CD4-positive, alpha-beta T cell treated with Interleukin-17A for 1 hour (primary cell): ENCODE measurements at regions not wholly inside any gene's neighbourhood (a gene's known extent, or its start where the extent isn't known, plus 50 kb on each side); places are given as distances from the start of the nearest gene placed in this dataset.

Experiments used
- DNase-seq: peaks from one replicate; pipeline ENCODE4 v3.0.0-alpha.2; 2020

DNA sequence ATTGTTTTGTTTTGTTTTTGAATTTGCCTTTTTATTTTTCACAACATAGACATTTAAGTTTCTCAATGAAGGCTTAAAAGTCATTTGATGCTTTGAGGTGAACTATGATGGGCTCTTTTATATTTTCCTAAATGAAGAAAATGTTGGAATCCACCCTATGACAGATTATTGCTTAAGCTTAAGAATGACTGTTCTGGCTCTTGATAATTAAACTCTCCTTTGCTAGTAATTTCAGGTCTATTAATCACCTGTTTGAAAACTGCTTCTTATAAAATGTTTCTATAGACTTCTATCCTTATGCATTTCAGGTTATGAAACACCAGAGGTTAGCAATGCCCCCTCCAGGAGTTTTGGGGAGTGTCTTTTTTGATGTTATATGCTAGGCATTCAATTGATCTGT is 424.1 kb upstream of the DYNLRB2 start:
- no peak for DNase-seq

DNA sequence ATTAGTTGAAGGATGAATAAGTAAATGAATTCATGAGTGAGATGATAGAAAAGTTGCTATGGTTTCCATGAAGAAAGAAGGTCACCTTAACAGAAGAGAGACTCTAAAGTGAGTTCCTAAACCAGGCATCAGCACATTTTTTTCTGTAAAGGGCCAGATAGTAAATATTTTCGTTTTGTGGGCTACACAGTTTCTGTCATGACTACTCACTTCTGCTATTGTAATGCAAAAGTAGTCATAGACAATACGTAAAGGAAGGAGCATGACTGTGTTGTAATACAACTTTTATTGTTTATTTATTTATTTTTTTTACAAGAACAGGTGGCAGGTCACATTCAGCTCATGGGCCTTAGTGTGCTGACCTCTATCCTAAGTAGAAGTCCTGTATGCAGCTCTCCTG is 426.1 kb upstream of the DYNLRB2 start:
- DNase-seq, result no peak

GRCh38 chr16:80113873-80114574 is 426.8 kb upstream of the DYNLRB2 start:
- no peak for DNase-seq

DNA sequence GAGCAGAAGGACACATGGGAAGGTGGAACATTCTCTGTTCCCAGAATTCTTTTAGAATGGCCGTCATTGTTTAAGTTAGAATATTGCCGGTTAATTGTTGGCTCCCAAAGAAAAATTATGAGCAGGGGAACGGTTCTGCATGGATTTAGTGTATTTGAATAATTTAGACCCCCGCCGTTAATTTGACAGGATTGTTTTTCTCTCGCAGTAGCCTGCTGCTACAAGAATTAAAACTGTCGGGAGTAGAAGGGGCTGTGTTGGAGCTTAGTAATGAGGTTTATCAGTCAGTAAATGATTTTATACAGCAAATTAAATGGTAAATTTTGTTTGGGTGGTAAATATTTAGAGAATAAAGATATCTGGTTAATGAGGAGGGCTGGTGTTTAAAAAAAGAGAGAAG is 431.2 kb upstream of the DYNLRB2 start:
- no peak for DNase-seq

DNA sequence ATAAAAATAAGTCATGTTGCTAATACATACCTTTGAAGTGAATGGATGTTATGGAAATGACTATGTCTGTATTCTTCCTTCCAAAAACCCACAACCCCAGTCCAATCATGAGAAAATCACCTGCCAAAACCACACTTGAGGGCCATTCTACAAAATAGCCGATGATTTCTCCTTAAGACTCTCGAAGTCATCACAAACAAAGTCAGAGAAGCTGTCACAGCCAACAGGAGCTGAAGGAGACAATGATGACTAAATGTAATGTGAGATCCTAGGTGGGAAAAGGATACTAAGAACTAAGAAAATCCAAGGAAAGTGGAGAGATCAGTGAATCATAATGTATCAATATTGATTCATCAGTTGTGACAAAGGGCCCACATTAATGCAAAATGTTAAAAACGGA is 432.9 kb upstream of the DYNLRB2 start:
- no peak for DNase-seq

DNA sequence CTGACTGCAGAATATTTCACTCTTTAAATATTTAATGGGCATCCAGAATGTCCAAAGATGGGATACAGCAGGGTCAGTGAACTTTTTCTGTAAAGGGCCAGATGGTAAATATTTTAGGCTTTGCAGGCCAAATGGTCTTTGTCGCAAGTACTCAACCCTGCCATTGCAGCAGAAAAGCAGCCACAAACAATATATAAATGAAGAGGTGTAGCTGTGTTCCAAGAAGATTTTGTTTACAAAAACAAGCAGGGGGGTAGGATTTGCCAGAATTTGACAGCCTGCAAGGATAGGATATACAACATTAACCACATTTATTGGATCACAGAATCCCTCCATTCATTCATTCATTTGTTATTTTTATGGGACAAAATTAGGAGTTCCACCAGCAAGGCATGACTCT is 435.0 kb upstream of the DYNLRB2 start:
- DNase-seq, result no peak

DNA sequence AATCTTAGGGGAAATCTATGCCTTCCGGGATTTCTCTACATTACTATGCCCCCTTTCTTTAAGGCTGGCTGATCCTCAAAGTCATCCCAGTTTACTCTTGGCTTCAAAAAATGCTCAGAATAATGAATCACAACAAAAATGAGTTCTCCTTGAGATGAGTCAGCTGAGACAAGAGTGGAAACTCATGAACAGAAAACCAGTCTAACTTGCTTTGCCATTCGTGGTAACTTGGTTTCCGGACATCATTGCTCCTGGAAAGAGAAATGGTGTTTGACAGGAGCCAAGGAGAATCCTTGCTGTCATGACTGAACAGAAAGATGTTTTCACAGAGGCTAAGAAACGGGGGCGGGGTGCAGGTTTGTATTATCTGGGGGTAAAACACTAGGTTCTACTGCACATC is 435.6 kb upstream of the DYNLRB2 start:
- DNase-seq, result no peak

- DNase-seq, result no peak
Observed at GRCh38 chr16:80104401-80104800, 436.4 kb upstream of the DYNLRB2 start.

- no peak for DNase-seq
Observed at GRCh38 chr16:80103463-80103862, 437.3 kb upstream of the DYNLRB2 start.

DNA sequence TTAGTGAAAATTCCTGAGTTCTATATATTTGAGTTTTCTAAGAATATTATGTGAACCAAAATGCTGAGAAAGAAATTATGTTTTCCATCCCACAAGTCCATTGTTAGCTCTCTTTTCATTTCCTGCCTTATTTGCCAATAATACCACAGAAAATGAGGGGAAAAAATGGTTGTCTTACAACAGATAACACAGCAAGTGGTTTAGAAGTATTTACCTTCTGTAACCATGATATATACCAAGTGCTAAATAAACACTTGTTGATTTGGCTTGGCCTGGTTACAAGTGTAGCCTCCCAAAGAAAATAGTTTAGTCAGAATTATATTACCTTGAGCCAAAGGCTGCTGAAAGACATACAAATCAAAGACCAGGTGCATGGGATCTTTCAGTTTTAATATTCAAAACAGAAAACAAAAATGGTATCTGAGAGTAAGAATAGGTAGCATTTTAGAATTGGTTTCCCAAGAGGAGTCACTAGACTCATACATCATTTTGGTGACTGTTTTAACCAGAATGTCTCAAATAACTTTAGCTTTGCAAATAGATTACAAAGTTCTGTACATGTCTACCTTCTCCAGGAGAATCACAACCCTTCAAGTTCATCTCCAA is 439.8 kb upstream of the DYNLRB2 start:
- no peak for DNase-seq

GRCh38 chr16:80100186-80100585 is 440.6 kb upstream of the DYNLRB2 start:
- no peak for DNase-seq

DNA sequence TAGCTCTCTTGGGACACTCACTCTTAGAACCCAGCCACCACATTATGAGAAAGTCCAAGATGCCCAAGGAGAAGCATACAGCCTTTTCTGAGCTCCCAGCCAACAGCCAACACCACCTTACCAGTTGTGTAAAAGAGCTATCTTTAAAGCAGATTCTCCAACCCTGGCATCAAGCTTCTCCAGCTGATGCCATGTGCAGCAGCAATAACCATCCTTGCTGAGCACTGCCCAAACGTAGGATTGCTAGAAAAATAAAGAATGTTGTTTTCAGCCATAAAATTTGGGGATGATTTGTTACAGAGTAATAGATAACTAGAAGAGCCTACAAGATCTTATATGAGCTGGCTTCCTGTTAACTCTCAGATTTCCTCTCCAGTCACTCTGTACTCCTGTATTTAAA is 443.7 kb upstream of the DYNLRB2 start:
- no peak for DNase-seq

DNA sequence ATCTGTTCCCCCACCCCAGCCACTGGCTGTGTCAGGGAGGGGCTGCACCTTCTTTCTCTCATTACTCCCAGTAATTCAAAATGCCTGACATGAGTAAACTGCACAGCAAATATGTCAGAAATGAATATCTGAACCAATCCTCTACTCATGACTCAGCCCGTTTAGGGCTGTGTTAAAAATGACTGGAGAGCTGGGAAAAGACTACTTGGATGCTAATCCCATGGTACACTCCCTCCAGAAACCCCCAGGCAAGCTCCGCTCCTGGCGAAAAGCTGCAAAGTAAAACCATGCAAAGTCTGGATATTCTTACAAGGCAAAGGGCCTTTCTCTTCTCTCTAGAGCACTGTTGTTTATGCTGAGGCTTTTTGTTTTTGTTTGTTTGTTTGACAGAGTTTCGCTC is 448.1 kb upstream of the DYNLRB2 start:
- no peak for DNase-seq

GRCh38 chr16:80091453-80091852 is 449.3 kb upstream of the DYNLRB2 start:
- peak; percentile 3 for DNase-seq

DNA sequence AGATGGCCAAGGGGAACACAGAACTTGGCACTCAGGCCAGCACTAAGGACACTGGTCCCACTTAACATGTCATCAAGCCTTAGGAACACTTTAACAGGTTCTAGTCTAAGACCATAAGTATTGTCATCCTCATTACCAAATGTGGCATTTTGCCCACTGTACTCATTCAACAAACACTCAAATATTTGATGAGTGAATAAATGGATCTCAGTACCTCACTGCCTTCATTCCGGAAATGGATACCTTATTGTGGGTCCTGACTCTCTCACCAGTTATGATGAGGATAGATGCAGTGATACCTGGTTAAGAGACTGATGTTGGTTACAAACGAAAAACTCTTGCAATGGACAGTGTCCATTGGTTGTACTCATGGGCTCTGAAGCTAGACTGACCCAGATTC is 455.2 kb upstream of the DYNLRB2 start:
- DNase-seq, result no peak

- peak; percentile 30 for DNase-seq
Observed at GRCh38 chr16:80084614-80085013, 456.2 kb upstream of the DYNLRB2 start.

DNA sequence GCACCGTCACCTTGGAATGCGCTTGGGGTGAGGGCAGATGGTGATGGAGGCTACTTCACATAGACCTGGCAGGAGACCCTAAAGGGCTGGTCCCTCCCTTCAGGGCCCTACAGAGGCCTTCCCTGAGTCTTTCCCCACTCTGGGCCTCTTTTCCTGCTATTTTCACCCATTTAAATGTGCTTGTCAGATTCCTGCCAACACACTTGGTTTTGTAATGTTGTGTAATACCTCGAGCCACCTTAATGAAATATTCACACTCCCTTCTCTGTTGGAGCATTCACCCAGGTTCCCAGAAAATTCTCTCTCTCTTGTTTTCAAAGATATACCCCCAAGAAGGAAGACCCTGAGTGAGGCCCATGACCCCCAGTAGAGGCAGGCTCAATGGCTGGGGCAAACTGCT is 456.6 kb upstream of the DYNLRB2 start:
- DNase-seq, result no peak

- DNase-seq, result no peak
Observed at GRCh38 chr16:80082906-80083305, 457.9 kb upstream of the DYNLRB2 start.

GRCh38 chr16:80081846-80082245 is 458.9 kb upstream of the DYNLRB2 start:
- DNase-seq, result no peak

DNA sequence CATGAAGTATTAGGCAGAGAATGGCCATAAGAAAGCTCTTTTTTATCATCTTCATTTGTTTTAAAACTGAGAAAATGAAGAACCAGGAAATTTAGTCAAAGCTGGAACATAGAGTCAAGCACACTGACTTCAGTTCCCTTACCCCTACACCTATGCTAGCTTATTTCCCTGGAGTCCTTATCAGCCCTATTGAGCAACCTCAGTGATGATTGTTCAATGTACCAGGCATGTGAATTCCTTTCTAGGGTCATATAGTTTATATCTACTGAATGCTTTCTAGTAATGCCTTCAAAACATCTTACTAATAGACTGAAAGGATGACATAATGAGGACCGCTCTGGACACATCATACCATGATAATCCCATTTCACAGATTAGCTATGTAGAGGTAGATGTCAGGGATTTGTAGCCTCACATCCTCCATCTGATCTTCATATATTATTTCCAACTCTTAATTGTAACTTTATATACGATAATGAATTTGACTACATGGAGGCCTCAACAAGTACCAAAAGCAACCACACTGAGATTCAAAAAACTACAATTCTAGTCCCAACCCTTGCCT is 460.4 kb upstream of the DYNLRB2 start:
- no peak for DNase-seq

DNA sequence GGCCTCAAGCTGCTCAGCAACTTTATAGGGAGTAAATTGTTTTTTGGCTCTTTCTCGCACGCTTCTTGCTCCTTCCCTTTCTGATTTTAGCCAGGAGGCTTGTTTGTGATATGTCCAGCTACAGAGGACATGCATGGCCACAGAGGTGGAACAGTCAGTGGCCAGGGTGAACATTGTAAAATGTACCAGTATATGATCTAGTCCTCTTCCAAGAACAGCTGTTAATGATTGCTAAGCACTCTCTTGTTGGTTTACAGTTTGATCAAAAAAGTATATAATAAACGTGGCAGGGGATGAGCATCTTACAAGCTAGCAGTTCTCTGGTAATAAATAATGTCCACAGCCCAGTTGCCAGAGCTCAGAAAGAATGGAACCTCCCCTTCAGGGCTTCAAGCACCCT is 461.7 kb upstream of the DYNLRB2 start:
- DNase-seq, result no peak

- DNase-seq, result no peak
Observed at GRCh38 chr16:80077696-80078095, 463.1 kb upstream of the DYNLRB2 start.

DNA sequence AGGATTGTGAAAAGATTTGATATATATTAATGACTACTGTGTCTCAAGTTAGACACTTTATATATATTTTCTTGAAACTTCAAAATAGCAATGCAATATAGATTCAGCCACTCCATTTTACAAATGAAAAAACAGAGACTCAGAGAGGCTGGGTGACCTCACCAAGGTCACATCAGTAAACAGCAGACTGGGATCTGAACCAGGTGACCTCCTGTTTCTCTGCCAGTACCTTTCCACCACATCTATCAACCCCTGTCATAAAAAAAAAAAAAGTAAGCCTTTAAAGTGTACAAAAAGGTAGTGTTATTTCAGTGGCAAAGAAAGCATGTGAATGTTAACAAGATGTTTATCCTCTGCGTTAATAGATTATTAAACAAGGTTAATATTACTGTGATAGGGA is 466.5 kb upstream of the DYNLRB2 start:
- no peak for DNase-seq

GRCh38 chr16:80071964-80072456 is 468.8 kb upstream of the DYNLRB2 start:
- no peak for DNase-seq
